Activated T-helper 1 cell treated with anti-CD3 and anti-CD28 coated beads, Interleukin-12 subunit alpha, Interleukin-12 subunit beta, Interleukin-2, Interleukin-4 antibody, amounts not matched to agents 30 ng/mL and 10 ng/mL and 1 ng/mL, durations not matched to agents 14 hours and 24 hours and 36 hours (primary cell): ENCODE measurements at regions not wholly inside any gene's neighbourhood (a gene's known extent, or its start where the extent isn't known, plus 50 kb on each side); places are given as distances from the start of the nearest gene placed in this dataset.

ENCODE experiments used
- DNase-seq: peaks from one replicate; pipeline ENCODE4 v3.0.0; 2021; ENCODE audit warnings: low spot score
- H3K27ac Mint-ChIP-seq: one replicate; pipeline ENCODE4 v1.8.0; 2021; ENCODE audit warnings: mild to moderate bottlenecking, mixed read lengths
- H3K27me3 Mint-ChIP-seq: one replicate; pipeline ENCODE4 v1.8.0; 2022; ENCODE audit warnings: mild to moderate bottlenecking, moderate library complexity, mixed read lengths; ENCODE audit not compliant: insufficient read depth
- H3K36me3 Mint-ChIP-seq: one replicate; pipeline ENCODE4 v1.8.0; 2021; ENCODE audit warnings: low read depth, mixed read lengths
- H3K4me1 Mint-ChIP-seq: one replicate; pipeline ENCODE4 v1.8.0; 2021; ENCODE audit warnings: low read depth, mixed read lengths
- H3K4me3 Mint-ChIP-seq: one replicate; pipeline ENCODE4 v1.8.0; 2021; ENCODE audit warnings: mild to moderate bottlenecking, moderate library complexity, mixed read lengths
- H3K9me3 Mint-ChIP-seq: one replicate; pipeline ENCODE4 v1.8.0; 2021; ENCODE audit warnings: mixed read lengths
- intact Hi-C: fragments of 100-400 bp; cut with micrococcal nuclease; formaldehyde crosslinking; loops from one replicate; pipeline ENCODE4 v1.15.1; 2024

DNA sequence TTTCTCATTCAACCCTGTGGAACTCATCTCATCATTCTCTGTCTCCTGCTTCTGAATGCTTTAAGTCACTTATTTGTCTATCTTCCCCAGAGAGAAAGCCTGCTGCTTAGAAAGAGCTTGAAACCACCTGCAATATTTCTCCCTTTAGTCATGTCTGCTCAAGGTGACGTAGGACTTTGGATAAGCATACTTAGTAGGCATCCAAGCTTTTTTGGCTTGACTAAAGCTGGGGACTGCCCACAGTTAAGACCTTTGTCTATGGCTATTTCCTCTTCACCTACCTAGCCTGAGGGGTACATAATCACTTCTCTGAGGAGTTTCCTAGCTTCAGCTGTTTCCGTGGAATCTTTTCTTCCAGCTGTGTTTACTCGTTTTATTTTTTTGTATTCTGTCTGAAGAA is 665.8 kb upstream of the CAMK1G start:
- Mint-ChIP-seq H3K36me3 (no peaks in the 10 kb centered on the region), H3K9me3 (no peaks in the 10 kb centered on the region), H3K4me1 (no peaks in the 10 kb centered on the region), H3K27me3 (no peaks in the 10 kb centered on the region), H3K27ac (no peak overlapping the region), H3K4me3 (no peak overlapping the region)
- intact Hi-C loops, result no loop called here
- no peak for DNase-seq

DNA sequence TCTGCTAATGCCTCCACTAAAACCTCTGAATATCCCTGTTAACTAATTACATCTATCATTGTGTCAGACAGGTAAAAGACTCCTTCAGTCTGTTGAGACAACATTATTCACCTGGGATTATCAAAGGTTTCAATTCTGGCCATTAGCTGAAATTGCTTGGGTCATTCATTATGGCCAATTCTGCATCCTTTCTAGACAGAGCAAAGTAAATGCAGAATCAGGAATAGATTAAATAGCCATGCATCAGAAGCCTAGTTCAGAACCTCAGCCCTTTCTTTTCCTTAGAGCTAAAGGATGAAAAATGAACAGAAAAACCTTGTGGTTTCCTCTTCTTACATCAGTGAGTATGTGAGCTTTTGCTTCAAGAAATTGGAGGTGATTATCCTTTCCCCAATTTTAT is 665.4 kb upstream of the CAMK1G start:
- no peaks in the 10 kb centered on the region for H3K4me1 Mint-ChIP-seq
- no peaks in the 10 kb centered on the region for H3K36me3 Mint-ChIP-seq
- H3K27ac Mint-ChIP-seq, result no peak overlapping the region
- intact Hi-C loops, result no loop called here
- H3K4me3 Mint-ChIP-seq, result no peak overlapping the region
- no peaks in the 10 kb centered on the region for H3K9me3 Mint-ChIP-seq
- no peak for DNase-seq
- H3K27me3 Mint-ChIP-seq, result no peaks in the 10 kb centered on the region

DNA sequence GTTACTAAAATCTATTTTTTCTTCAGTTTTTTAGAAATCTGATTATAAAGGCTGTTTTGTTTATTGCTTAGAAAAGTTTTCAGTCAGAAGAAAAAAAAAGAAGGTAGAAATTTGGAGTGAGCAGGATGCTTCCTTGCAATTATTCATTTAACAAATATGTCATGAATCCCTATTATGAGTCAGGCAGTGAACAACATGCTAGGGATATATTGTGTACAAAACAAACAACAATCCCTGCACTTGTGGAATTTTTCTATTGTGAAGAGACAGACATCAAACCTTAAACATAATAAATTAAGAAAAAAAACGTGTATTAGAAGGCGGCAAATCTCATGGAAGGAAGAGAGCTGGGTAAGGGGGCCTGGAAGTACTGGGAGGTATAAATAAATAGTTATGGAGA is 664.1 kb upstream of the CAMK1G start:
- no peak for DNase-seq
- Mint-ChIP-seq H3K27me3 (no peaks in the 10 kb centered on the region), H3K4me1 (no peaks in the 10 kb centered on the region), H3K27ac (no peak overlapping the region), H3K4me3 (no peak overlapping the region), H3K9me3 (no peaks in the 10 kb centered on the region), H3K36me3 (no peaks in the 10 kb centered on the region)
- intact Hi-C loops, result no loop called here

DNA sequence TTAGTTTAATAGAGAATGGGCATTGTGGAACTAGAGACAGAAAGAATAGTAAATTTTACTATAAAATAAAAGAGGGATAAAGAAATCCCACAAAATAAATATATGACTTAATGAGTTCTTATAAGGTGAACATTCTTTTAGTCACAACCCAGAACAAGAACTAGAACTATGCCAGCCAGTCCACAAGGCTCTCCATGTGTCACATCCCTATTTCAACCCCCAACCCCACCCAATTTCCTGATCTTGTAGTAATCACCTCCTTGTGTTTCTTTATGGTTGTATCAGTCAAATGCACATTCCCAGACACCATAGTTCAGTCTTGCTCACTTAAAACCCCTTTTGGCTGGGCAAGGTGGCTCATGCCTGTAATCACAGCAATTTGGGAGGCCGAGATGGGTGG is 662.3 kb upstream of the CAMK1G start:
- no peaks in the 10 kb centered on the region for H3K27me3 Mint-ChIP-seq
- H3K4me3 Mint-ChIP-seq, result no peak overlapping the region
- DNase-seq, result no peak
- H3K36me3 Mint-ChIP-seq, result no peaks in the 10 kb centered on the region
- H3K9me3 Mint-ChIP-seq, result no peaks in the 10 kb centered on the region
- no peak overlapping the region for H3K27ac Mint-ChIP-seq
- H3K4me1 Mint-ChIP-seq, result no peaks in the 10 kb centered on the region
- intact Hi-C loops, result no loop called here

DNA sequence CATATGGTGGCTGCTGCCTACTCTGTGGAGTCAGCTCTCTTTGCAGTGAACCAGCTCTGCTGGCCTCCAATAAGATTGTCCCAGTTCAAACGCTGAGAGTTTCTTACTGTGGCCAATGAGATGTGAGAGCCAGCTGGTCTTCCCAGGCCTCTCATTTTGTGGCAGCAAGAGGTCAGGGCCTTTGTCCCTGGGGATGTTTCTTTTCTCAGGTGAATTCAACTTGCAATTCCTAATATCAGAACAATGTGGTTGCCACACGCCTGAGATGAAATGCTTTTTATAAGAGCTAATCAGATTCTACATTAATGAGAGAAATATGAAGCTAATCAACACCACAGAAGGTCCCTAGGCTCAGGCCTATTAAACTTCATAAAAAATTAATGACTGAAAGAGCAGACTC is 660.1 kb upstream of the CAMK1G start:
- no peak overlapping the region for H3K27ac Mint-ChIP-seq
- H3K9me3 Mint-ChIP-seq, result no peaks in the 10 kb centered on the region
- no peaks in the 10 kb centered on the region for H3K36me3 Mint-ChIP-seq
- intact Hi-C loops, result no loop called here
- no peaks in the 10 kb centered on the region for H3K27me3 Mint-ChIP-seq
- no peak overlapping the region for H3K4me3 Mint-ChIP-seq
- no peak for DNase-seq
- H3K4me1 Mint-ChIP-seq, result no peaks in the 10 kb centered on the region

DNA sequence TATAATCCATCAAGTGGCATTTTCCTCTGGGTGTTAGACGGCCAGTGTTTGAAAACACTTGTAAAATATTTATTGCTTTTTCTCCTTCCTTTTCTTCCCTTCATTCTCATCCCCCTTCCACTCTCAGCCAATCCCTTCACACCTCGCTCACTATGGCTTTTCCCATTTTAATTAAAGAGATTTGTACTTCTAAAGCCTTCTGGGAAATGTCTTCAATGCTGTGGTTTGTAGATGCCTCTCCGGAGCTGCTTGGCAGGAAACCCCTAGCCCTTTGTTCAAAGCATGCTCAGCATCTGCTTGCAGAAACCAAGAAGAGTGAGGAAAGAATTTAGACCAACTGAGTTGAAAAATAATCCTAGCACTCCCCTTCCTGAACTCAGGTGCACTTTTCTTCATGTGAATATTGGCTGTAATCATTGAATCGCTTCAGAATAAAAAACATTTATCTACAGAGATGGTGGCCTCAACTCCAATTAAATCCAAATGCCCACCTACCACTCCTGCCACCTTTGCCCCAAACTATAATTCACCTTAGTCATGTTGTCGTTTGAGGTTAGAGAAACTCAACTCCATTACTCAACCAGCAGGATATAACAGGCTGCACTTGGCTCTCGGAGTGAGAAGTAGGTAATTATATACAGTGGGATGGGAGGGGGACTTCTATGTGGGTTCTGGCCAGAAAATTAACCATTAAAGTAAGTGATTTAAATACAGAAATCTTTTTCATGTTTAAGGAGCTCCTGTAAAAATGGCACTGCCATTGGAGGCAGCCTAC is 659.4 kb upstream of the CAMK1G start:
- Mint-ChIP-seq H3K4me1 (no peaks in the 10 kb centered on the region), H3K36me3 (no peaks in the 10 kb centered on the region), H3K27me3 (no peaks in the 10 kb centered on the region), H3K9me3 (no peaks in the 10 kb centered on the region), H3K4me3 (no peak overlapping the region), H3K27ac (no peak overlapping the region)
- intact Hi-C loops, result no loop called here
- DNase-seq, result no peak

DNA sequence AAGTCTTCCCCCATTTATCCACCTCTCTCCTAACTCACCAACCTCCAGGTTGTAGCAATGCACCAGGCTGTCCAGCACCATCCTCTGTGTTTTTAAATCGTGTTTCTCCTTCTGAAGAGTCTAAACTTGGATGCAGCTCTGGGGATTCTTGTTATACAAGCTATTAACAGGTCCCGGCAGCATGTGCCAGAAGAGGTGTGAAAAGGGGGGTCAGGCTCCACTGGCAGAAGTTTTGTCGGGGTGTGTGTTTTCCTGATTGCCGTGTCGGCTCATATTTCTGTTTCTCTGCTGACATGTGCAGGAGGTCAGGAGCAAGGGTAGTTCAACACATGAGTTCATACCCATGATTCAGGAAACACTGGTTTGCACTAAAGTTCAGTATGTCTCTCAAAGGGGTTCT is 658.6 kb upstream of the CAMK1G start:
- Mint-ChIP-seq H3K36me3 (no peaks in the 10 kb centered on the region), H3K27me3 (no peaks in the 10 kb centered on the region), H3K4me3 (no peak overlapping the region), H3K4me1 (no peaks in the 10 kb centered on the region), H3K27ac (no peak overlapping the region), H3K9me3 (no peaks in the 10 kb centered on the region)
- intact Hi-C loops, result no loop called here
- DNase-seq, result no peak

DNA sequence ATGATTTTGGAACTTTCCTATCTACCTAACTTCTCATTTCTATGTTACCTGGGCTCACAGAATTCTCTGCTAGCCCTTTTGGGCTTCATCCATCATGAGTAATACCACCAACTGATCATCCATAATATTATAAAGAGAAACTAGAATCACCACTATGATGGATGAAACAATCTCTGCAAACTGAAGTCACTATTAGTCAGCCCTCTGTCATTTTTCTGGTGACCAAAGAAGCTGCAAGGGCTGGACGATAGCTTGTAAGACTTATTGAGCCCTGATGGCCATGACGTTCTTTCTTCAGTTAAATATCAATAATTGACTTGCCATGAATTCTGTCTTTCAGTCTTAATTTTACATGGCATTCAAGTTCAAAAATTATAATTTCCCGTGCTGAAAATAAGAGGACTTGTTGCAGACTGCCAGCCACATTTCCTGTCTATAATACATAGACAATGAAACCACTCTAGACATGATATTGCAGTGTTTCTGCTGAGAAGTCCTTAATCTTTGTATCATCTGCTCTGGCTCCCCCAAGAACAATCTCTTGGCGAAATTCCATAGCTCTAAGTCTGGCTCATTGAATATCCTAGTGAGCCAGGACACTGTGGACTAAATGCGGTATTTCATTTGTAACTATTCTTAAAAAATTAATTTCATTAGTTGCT is 655.0 kb upstream of the CAMK1G start:
- intact Hi-C loops, result no loop called here
- no peaks in the 10 kb centered on the region for H3K36me3 Mint-ChIP-seq
- no peak for DNase-seq
- H3K9me3 Mint-ChIP-seq, result no peaks in the 10 kb centered on the region
- H3K4me3 Mint-ChIP-seq, result no peak overlapping the region
- no peaks in the 10 kb centered on the region for H3K4me1 Mint-ChIP-seq
- H3K27ac Mint-ChIP-seq, result no peak overlapping the region
- H3K27me3 Mint-ChIP-seq, result no peaks in the 10 kb centered on the region

DNA sequence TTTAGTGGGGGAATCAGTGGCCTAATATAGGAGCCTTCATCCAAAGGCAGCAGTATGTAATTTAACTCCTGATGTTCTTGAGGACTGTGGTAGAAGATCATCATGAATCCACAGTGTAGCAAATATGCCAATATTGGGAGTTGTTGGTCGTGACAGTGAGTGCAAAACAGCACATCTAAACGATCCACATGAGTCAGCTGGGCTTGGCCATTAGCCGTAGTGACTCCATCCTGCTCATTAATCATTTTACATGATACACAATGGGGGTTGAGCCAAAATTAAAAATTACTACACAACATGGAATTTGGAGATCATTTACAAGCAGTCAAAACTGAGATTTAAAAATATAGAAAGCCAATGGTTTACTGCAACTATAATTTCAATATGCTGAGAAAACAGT is 653.9 kb upstream of the CAMK1G start:
- H3K4me1 Mint-ChIP-seq, result no peaks in the 10 kb centered on the region
- no peak overlapping the region for H3K4me3 Mint-ChIP-seq
- no peaks in the 10 kb centered on the region for H3K36me3 Mint-ChIP-seq
- no peak for DNase-seq
- no peaks in the 10 kb centered on the region for H3K9me3 Mint-ChIP-seq
- intact Hi-C loops, result no loop called here
- no peak overlapping the region for H3K27ac Mint-ChIP-seq
- H3K27me3 Mint-ChIP-seq, result no peaks in the 10 kb centered on the region

DNA sequence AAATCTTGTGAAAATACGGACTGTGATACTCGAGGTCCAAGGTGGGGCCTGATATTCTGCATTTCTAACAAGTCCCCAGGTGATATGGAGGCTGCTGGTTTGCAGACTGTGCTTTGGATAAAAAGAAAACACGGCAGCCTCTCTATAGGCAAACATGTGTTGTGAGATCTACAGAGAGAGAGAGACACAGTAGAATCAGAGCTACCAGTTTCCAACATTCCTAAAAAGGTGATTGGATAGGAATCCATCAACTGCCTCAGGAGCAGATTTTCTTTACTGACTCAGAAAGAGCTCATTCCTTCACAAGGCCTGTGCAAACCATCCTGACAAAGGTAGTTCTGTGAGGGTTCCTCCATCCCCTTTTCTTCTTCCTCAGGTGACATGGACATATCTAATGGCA is 651.6 kb upstream of the CAMK1G start:
- Mint-ChIP-seq H3K9me3 (no peaks in the 10 kb centered on the region), H3K4me1 (no peaks in the 10 kb centered on the region), H3K4me3 (no peak overlapping the region), H3K27ac (no peak overlapping the region), H3K27me3 (peaks cover 4% of the 10 kb centered on the region), H3K36me3 (no peaks in the 10 kb centered on the region)
- intact Hi-C loops, result no loop called here
- DNase-seq, result no peak

DNA sequence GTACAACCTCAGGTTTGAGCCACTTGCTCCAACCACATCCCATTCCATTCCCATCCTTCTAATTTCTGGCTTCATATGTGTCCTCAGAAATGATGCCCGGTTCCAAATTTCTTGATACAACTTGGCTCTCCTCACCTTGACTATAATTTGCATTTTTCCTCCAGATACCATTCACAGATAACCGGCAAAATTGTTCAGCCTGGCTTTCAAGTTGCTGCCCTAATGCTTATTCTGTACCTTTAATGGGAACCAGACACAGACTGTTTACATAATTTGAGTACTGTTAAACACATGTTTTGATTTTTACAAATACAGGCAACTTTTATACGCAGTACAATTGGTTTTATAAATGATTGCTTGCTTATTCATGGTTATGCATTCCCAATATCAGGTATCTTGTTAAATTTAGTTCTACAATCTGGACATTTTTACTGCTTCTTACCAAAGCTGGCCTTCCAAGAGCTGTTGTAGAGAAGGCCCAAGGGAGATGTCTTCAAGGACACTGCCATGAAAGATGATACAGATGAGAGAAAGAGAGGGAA is 649.5 kb upstream of the CAMK1G start:
- no peak overlapping the region for H3K4me3 Mint-ChIP-seq
- no peak for DNase-seq
- intact Hi-C loops, result no loop called here
- no peaks in the 10 kb centered on the region for H3K36me3 Mint-ChIP-seq
- H3K27ac Mint-ChIP-seq, result no peak overlapping the region
- peaks cover 6% of the 10 kb centered on the region for H3K27me3 Mint-ChIP-seq
- H3K9me3 Mint-ChIP-seq, result no peaks in the 10 kb centered on the region
- H3K4me1 Mint-ChIP-seq, result no peaks in the 10 kb centered on the region

DNA sequence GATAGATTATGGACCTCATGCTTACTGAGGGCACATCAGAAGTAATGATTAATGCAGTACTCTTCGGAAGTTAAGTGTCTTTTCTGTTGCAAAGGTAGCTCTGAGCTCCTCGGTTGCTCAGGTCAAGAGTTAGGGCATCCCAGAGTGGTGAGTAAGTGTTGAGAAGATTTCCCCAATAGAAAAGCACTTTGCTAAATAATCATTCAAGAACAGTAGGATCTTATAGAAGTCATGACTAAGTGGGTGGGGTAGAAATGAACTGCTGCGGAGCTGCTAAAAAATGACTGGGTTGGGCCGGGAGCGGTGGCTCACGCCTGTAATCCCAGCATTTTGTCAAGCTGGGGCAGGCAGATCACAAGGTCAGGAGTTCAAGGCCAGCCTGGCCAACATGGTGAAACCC is 648.6 kb upstream of the CAMK1G start:
- Mint-ChIP-seq H3K27ac (no peak overlapping the region), H3K4me3 (no peak overlapping the region), H3K9me3 (no peaks in the 10 kb centered on the region), H3K4me1 (no peaks in the 10 kb centered on the region), H3K36me3 (no peaks in the 10 kb centered on the region), H3K27me3 (peaks cover 6% of the 10 kb centered on the region)
- DNase-seq, result no peak
- intact Hi-C loops, result no loop called here

DNA sequence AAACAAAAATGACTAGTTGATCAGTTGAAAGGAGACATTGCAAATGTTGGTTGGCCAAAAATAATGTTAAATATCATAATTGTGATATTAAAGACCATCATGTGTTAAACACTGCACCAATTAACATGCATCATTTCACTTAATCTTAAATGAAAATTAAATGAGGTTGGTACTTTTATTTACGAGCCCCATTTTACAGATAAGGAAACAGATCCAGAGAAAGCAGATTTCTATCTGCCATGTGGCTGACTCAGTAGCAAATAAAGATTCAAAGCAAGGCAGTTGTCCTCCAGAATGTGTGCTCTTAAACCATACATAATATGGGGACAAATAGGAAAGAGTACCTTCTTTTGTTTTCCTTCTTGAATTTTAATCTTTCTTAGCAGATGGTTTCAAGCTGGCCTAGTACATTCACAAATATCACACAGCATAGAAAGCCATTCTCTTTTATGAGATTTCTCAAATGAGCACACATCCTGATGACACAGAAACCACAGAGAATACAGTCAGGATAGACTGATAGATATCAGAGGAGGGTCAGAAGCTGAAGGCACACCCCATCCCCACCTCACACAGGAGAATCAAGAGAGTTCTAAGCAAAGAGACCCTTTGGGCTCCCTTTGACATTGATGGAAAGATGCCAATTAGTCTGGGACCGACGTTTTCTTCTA is 647.9 kb upstream of the CAMK1G start:
- no peak for DNase-seq
- H3K4me1 Mint-ChIP-seq, result no peaks in the 10 kb centered on the region
- H3K27ac Mint-ChIP-seq, result no peak overlapping the region
- no peak overlapping the region for H3K4me3 Mint-ChIP-seq
- intact Hi-C loops, result no loop called here
- H3K27me3 Mint-ChIP-seq, result peaks cover 6% of the 10 kb centered on the region
- H3K36me3 Mint-ChIP-seq, result no peaks in the 10 kb centered on the region
- H3K9me3 Mint-ChIP-seq, result no peaks in the 10 kb centered on the region
